IPS-18a (cell line): ENCODE measurements at regions not wholly inside any gene's neighbourhood (a gene's known extent, or its start where the extent isn't known, plus 50 kb on each side); places are given as distances from the start of the nearest gene placed in this dataset.
"Not testable (repeated sequence)": the region's sequence is repeated elsewhere in the genome, so short reads cannot be mapped to it uniquely, and the experiment has no call there.

ENCODE experiments used
- H3K27ac ChIP-seq: one replicate; pipeline ENCODE4 v1.5.1; 2013; ENCODE audit warnings: low read length
- H3K27me3 ChIP-seq: one replicate; pipeline ENCODE4 v1.6.1; 2013; ENCODE audit warnings: mild to moderate bottlenecking, low read length; ENCODE audit not compliant: control insufficient read depth, insufficient read depth
- H3K36me3 ChIP-seq: one replicate; pipeline ENCODE4 v1.6.1; 2013; ENCODE audit warnings: low read depth, low read length; ENCODE audit not compliant: control insufficient read depth
- H3K4me1 ChIP-seq: one replicate; pipeline ENCODE4 v1.6.1; 2013; ENCODE audit warnings: low read depth, low read length; ENCODE audit not compliant: control insufficient read depth
- H3K4me3 ChIP-seq: one replicate; pipeline ENCODE4 v1.5.1; 2013; ENCODE audit warnings: low read length
- H3K9ac ChIP-seq: one replicate; pipeline ENCODE4 v1.6.1; 2013; ENCODE audit warnings: mild to moderate bottlenecking, low read length, moderate library complexity
- H3K9me3 ChIP-seq: one replicate; pipeline ENCODE4 v1.6.1; 2013; ENCODE audit warnings: low read depth, low read length; ENCODE audit not compliant: control insufficient read depth

GRCh38 chr5:86731319-86732117 lies 113.8 kb downstream of the COX7C start:
- not testable (repeated sequence) for H3K9me3 ChIP-seq, H3K9ac ChIP-seq, H3K4me3 ChIP-seq, H3K36me3 ChIP-seq, H3K27ac ChIP-seq, H3K27me3 ChIP-seq, H3K4me1 ChIP-seq

- Histone ChIP-seq H3K27ac (no peak overlapping the region), H3K4me1 (no peaks in the 10 kb centered on the region), H3K36me3 (no peaks in the 10 kb centered on the region), H3K4me3 (no peak overlapping the region), H3K9ac (no peak overlapping the region), H3K9me3 (peaks cover 14% of the 10 kb centered on the region), H3K27me3 (no peaks in the 10 kb centered on the region)
These were observed 117.6 kb downstream of the COX7C start for GRCh38 chr5:86735370-86735769.

- H3K27me3 ChIP-seq, result no peaks in the 10 kb centered on the region
These were observed 119.8 kb downstream of the COX7C start for GRCh38 chr5:86737579-86737978.

DNA sequence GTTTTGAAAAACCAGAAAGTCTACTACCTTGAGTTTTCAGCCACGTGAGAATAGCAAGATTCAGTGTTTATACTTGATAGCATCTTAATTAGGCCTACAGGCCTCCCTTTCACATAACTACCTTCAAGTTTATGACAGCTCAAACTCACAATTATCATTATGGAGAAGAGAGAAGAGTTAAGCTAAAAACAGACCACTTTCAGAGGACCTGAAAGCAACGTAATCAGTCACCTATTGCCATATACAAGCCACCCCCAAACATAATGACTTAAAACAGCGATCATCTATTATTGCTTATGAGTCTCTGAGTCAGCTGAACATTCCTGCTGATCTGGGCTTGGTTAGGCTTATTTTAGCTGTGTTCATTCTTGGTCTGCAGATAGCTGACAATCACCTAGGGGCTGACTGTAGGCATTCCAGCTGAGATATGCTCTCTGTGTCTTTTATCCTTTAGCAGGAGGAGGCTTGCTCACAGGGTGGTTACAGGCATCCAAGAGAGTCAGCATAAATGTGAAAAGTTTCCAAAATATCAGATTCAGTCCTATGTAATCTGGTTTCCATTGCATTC lies 130.9 kb downstream of the COX7C start:
- no peaks in the 10 kb centered on the region for H3K36me3 ChIP-seq
- no peak overlapping the region for H3K4me3 ChIP-seq
- H3K9ac ChIP-seq, result no peak overlapping the region
- no peak overlapping the region for H3K27ac ChIP-seq
- H3K27me3 ChIP-seq, result no peaks in the 10 kb centered on the region
- H3K4me1 ChIP-seq, result no peaks in the 10 kb centered on the region
- no peaks in the 10 kb centered on the region for H3K9me3 ChIP-seq

More at GRCh38 chr5:86737579-86737978, 119.8 kb downstream of the COX7C start:
- H3K36me3 ChIP-seq, result no peaks in the 10 kb centered on the region
- H3K9ac ChIP-seq, result no peak overlapping the region
- H3K9me3 ChIP-seq, result peaks cover 14% of the 10 kb centered on the region
- H3K27ac ChIP-seq, result no peak overlapping the region
- H3K4me3 ChIP-seq, result no peak overlapping the region
- no peaks in the 10 kb centered on the region for H3K4me1 ChIP-seq

DNA sequence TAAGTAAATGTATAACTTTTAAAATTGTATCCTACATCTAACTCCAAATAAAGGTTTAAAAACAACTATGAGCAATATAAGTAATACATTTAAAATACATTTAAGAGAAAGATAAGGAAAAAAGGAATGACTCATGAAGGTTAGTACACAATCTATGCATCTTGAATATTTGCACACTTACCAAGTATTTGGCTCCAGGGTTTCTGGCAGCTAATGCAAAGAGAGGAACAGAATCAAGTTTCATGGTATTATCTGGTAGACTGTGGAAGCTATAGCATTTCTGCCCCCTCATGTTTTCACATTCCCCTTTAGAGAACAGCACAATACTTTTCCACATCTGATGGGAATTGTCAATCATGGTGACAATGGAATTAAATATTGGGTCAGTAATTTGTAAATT lies 132.1 kb downstream of the COX7C start:
- Histone ChIP-seq H3K27me3 (no peaks in the 10 kb centered on the region), H3K27ac (no peak overlapping the region), H3K36me3 (no peaks in the 10 kb centered on the region), H3K4me3 (no peak overlapping the region), H3K9me3 (no peaks in the 10 kb centered on the region), H3K9ac (no peak overlapping the region), H3K4me1 (no peaks in the 10 kb centered on the region)

GRCh38 chr5:86756839-86757238 lies 139.1 kb downstream of the COX7C start:
- Histone ChIP-seq H3K4me1 (no peaks in the 10 kb centered on the region), H3K27ac (no peak overlapping the region), H3K4me3 (no peak overlapping the region), H3K27me3 (no peaks in the 10 kb centered on the region), H3K36me3 (no peaks in the 10 kb centered on the region), H3K9me3 (no peaks in the 10 kb centered on the region), H3K9ac (no peak overlapping the region)

DNA sequence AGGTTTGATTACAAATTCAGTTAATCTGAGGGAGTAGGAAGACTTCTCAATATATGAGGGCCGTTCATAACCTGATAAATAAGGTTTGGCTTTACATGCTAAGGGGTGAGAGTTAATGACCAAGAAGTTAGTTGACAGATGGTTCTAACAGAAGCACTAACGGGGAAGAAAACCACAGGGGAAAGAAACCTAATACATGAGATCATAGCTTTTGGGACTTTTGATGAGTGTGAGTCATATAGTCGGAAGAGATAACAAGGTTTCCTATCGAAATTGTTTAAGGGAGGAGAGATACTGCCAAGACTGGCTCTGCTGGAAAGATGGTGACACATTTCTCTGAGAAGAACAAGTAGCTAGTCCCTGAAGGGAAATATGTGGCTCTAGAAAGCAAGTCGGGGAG lies 140.1 kb downstream of the COX7C start:
- H3K4me1 ChIP-seq, result no peaks in the 10 kb centered on the region
- no peaks in the 10 kb centered on the region for H3K9me3 ChIP-seq
- no peak overlapping the region for H3K9ac ChIP-seq
- H3K27ac ChIP-seq, result no peak overlapping the region
- H3K36me3 ChIP-seq, result no peaks in the 10 kb centered on the region
- no peaks in the 10 kb centered on the region for H3K27me3 ChIP-seq
- H3K4me3 ChIP-seq, result no peak overlapping the region

GRCh38 chr5:86760661-86761060 lies 142.9 kb downstream of the COX7C start:
- Histone ChIP-seq H3K9me3 (no peaks in the 10 kb centered on the region), H3K4me1 (peaks cover 17% of the 10 kb centered on the region), H3K27me3 (no peaks in the 10 kb centered on the region), H3K9ac (no peak overlapping the region), H3K4me3 (no peak overlapping the region), H3K36me3 (no peaks in the 10 kb centered on the region), H3K27ac (no peak overlapping the region)

DNA sequence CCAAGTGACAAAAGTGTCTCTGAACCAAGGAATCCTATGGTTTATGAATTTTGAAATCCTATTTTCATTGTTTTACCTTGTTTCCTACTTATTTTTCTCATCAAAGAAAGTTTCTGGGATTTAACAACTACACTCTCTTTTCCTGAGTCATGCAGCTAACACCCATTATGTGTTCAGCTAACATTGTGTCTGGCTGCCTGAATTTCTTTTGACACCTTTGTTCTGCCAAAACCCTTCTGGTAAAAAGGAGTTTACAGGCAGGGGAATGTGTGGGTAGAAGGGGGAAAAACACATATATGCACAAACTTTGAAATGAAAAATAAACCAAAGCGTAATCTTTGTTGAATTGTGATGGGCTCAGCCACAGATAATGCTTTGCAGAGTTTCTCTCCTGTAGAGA lies 146.2 kb downstream of the COX7C start:
- Histone ChIP-seq H3K9me3 (peaks cover 7% of the 10 kb centered on the region), H3K27ac (no peak overlapping the region), H3K4me3 (no peak overlapping the region), H3K27me3 (no peaks in the 10 kb centered on the region), H3K9ac (peak overlapping the region; percentile 10), H3K4me1 (peaks cover 22% of the 10 kb centered on the region), H3K36me3 (no peaks in the 10 kb centered on the region)

- Histone ChIP-seq H3K27ac (no peak overlapping the region), H3K9me3 (peaks cover 9% of the 10 kb centered on the region), H3K4me1 (peaks cover 22% of the 10 kb centered on the region), H3K27me3 (no peaks in the 10 kb centered on the region), H3K9ac (no peak overlapping the region), H3K36me3 (no peaks in the 10 kb centered on the region), H3K4me3 (no peak overlapping the region)
These were observed 148.2 kb downstream of the COX7C start for GRCh38 chr5:86765778-86766502.

- H3K36me3 ChIP-seq, result no peaks in the 10 kb centered on the region
- no peak overlapping the region for H3K4me3 ChIP-seq
- H3K27ac ChIP-seq, result no peak overlapping the region
- peaks cover 15% of the 10 kb centered on the region for H3K4me1 ChIP-seq
- peaks cover 9% of the 10 kb centered on the region for H3K9me3 ChIP-seq
- no peaks in the 10 kb centered on the region for H3K27me3 ChIP-seq
- H3K9ac ChIP-seq, result no peak overlapping the region
These were observed 151.0 kb downstream of the COX7C start for GRCh38 chr5:86768699-86769202.
